Thyroid gland (tissue), 4 donors: ENCODE measurements at regions not wholly inside any gene's neighbourhood (a gene's known extent, or its start where the extent isn't known, plus 50 kb on each side); places are given as distances from the start of the nearest gene placed in this dataset.

Experiments used
- POLR2A ChIP-seq, 2 donors: fragments of 450-650 bp; IDR thresholded peaks; one replicate each; pipeline ENCODE4 v1.6.1; 2017; ENCODE audit warnings: antibody characterized with exemption in 2 of 2, mild to moderate bottlenecking in 2 of 2, moderate library complexity in 1 of 2
- TF ChIP-seq, protein P1 (sequence below), 6 experiments: fragments of 200-600 bp in 3 of 6; fragments of 450-650 bp in 3 of 6; sonication (generic) in 3 of 6; IDR thresholded peaks; one replicate each; pipeline ENCODE4 v1.5.1; 2016 to 2019; ENCODE audit warnings: antibody characterized with exemption in 6 of 6, mild to moderate bottlenecking in 2 of 6, inconsistent platforms in 1 of 6, moderate library complexity in 1 of 6

DNA sequence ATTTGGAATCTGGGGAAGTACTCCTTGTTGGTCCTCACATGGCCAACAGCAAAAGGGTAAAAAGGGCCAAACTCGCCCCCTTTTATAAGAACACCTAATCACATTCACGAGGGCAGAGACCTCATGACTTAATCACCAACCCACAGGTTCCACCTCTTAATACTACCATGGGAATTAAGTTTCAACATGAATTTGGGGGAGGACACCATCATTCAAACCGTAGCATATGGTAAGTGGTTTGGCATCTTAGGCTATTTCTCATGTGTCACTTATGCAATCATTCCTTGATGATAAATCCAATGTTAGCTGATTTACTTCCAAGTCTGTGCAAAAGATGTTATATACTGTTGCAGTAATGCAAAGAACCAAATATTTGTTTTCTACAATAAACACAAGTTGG lies 302.9 kb upstream of the FAM241A start:
- TF ChIP-seq, protein P1, sequence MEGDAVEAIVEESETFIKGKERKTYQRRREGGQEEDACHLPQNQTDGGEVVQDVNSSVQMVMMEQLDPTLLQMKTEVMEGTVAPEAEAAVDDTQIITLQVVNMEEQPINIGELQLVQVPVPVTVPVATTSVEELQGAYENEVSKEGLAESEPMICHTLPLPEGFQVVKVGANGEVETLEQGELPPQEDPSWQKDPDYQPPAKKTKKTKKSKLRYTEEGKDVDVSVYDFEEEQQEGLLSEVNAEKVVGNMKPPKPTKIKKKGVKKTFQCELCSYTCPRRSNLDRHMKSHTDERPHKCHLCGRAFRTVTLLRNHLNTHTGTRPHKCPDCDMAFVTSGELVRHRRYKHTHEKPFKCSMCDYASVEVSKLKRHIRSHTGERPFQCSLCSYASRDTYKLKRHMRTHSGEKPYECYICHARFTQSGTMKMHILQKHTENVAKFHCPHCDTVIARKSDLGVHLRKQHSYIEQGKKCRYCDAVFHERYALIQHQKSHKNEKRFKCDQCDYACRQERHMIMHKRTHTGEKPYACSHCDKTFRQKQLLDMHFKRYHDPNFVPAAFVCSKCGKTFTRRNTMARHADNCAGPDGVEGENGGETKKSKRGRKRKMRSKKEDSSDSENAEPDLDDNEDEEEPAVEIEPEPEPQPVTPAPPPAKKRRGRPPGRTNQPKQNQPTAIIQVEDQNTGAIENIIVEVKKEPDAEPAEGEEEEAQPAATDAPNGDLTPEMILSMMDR (IDR thresholded peaks at IDR 0.05): no peak
- TF ChIP-seq POLR2A (IDR thresholded peaks at IDR 0.05): no peak
